ENCODE measurements at regions not wholly inside any gene's neighbourhood (a gene's known extent, or its start where the extent isn't known, plus 50 kb on each side); places are given as distances from the start of the nearest gene placed in this dataset.

DNA sequence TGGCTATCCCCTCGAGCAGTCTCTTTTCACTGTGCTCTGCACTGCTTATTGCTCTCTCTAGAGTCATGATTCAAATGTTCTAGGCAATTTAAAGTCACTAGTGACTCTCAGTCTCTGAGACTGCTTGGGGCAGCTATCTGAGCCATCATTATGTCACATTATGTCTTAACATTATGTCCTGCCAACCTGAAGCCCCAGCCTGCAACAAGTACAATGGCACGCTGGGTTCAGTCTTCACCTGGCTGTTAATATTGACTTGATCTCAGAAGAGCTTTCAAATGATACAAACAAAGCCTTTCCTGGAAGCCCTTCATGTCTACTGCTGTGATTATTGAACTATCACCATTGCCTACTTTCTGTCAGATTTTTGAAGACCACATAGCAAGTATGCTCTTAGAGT lies 128.1 kb upstream of the GRM7 start:
- TF ChIP-seq, protein P1, sequence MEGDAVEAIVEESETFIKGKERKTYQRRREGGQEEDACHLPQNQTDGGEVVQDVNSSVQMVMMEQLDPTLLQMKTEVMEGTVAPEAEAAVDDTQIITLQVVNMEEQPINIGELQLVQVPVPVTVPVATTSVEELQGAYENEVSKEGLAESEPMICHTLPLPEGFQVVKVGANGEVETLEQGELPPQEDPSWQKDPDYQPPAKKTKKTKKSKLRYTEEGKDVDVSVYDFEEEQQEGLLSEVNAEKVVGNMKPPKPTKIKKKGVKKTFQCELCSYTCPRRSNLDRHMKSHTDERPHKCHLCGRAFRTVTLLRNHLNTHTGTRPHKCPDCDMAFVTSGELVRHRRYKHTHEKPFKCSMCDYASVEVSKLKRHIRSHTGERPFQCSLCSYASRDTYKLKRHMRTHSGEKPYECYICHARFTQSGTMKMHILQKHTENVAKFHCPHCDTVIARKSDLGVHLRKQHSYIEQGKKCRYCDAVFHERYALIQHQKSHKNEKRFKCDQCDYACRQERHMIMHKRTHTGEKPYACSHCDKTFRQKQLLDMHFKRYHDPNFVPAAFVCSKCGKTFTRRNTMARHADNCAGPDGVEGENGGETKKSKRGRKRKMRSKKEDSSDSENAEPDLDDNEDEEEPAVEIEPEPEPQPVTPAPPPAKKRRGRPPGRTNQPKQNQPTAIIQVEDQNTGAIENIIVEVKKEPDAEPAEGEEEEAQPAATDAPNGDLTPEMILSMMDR (IDR thresholded peaks at IDR 0.05): no peak

- TF ChIP-seq, protein P1 (IDR thresholded peaks at IDR 0.05): no peak
Observed at GRCh38 chr3:6733699-6734394, 127.1 kb upstream of the GRM7 start.

- TF ChIP-seq, protein P1 (IDR thresholded peaks at IDR 0.05): no peak
Observed at GRCh38 chr3:6734395-6734746, 126.5 kb upstream of the GRM7 start.

GRCh38 chr3:6736836-6737629 lies 123.9 kb upstream of the GRM7 start:
- TF ChIP-seq, protein P1 (IDR thresholded peaks at IDR 0.05): no peak

DNA sequence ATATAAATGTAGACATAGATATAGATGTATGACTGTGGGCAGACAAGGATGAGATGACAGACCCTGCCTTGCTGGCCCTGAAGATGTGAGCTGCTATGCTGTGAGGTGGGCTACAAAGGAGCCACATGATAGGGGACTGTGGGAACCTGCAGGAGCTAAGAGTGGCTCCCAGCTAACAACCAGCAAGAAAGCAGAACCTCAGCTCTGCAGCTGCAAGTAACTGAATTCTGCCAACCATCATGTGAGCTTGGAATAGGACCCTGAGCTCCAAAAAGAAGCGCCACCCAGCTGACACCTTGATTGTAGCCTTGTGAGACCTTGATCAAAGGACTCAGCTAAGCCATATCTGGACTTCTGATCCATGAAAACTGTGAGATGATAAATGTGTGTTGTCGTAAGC lies 123.3 kb upstream of the GRM7 start:
- TF ChIP-seq, protein P1 (IDR thresholded peaks at IDR 0.05): no peak

DNA sequence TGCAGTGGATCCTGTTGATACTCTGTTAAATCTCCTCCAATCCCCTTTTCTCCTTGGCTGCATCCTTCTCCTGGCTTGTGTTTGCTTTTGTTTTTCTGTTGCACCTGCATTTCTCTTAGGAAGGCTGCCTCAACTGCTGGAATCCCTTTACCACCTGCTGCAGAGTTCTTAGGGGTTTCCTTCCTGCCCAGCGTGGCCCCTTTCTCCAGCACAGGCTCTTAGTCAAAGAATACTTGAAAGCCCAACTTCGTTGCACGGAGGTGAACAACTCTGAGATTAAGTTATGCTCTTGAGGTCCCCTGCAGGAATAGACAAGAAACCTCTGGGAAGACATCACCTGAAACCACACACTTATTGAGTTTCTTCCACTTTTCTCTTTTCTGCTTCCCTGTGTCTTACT lies 121.6 kb upstream of the GRM7 start:
- TF ChIP-seq, protein P1 (IDR thresholded peaks at IDR 0.05): no peak

DNA sequence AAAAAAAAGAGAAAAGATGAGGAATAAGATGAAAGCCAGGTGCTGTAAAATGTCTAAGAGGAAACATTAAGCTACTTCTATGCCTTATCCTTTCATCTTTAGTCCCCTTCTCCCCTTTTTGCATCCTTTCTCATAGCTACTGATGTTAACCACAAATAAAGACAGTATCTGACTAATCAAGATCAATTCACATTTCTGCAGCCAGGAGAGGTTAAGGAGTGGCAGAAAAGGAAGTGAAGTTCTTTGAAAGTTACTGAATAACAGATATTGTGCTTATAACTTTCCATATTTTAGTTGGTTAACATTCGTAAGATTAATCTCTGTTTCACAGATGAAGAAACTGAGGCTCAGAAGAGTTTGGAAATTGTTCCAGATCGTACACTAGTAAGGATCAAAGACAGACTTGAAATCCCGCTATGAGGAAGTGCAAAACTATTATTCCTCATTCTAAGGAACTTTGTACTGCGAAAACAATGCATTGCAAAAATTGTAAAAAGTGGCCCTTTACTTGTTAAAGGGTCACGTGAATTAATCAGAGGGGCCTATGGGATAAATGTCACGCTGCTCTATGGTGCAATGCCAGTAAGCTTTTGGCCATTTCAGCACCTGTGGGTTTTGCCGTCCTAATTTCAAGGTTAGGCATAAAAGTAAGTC lies 117.7 kb upstream of the GRM7 start:
- TF ChIP-seq, protein P1 (IDR thresholded peaks at IDR 0.05): no peak
